Activated T-cell treated with anti-CD3 and anti-CD28 coated beads, Interleukin-2, amount 50 U/mL, for 72 hours (primary cell): ENCODE measurements at regions not wholly inside any gene's neighbourhood (a gene's known extent, or its start where the extent isn't known, plus 50 kb on each side); places are given as distances from the start of the nearest gene placed in this dataset.
"Not testable (repeated sequence)": the region's sequence is repeated elsewhere in the genome, so short reads cannot be mapped to it uniquely, and the experiment has no call there.

Source experiments
- ATAC-seq, 2 donors: fragments of 150-1000 bp; cut with Tn5 transposase; replicated peaks in 1 of 2; 2 replicates each; pipeline ENCODE4 v1.10.0; 2021; ENCODE audit warnings: moderate library complexity in 2 of 2, mild to moderate bottlenecking in 1 of 2
- DNase-seq, 2 donors: peaks; one replicate each; pipeline ENCODE4 v3.0.0; 2021 to 2022; ENCODE audit warnings: mixed read lengths in 1 of 2
- H3K27ac Mint-ChIP-seq: one replicate; pipeline ENCODE4 v1.8.0; 2022; ENCODE audit warnings: mild to moderate bottlenecking, moderate library complexity, mixed read lengths
- H3K27me3 Mint-ChIP-seq: one replicate; pipeline ENCODE4 v1.8.0; 2022; ENCODE audit warnings: low read depth, mixed read lengths
- H3K36me3 Mint-ChIP-seq, 2 donors: one replicate each; pipeline ENCODE4 v1.8.0; 2022; ENCODE audit warnings: mixed read lengths in 2 of 2, mild to moderate bottlenecking in 1 of 2; ENCODE audit not compliant: insufficient read depth in 2 of 2
- H3K4me1 Mint-ChIP-seq: one replicate; pipeline ENCODE4 v1.8.0; 2022; ENCODE audit warnings: low read depth, mixed read lengths
- H3K4me3 Mint-ChIP-seq, 2 donors: one replicate each; pipeline ENCODE4 v1.8.0; 2022; ENCODE audit warnings: mild to moderate bottlenecking in 2 of 2, mixed read lengths in 2 of 2, moderate library complexity in 2 of 2
- H3K9me3 Mint-ChIP-seq, 2 donors: one replicate each; pipeline ENCODE4 v1.8.0; 2022; ENCODE audit warnings: mixed read lengths in 2 of 2

DNA sequence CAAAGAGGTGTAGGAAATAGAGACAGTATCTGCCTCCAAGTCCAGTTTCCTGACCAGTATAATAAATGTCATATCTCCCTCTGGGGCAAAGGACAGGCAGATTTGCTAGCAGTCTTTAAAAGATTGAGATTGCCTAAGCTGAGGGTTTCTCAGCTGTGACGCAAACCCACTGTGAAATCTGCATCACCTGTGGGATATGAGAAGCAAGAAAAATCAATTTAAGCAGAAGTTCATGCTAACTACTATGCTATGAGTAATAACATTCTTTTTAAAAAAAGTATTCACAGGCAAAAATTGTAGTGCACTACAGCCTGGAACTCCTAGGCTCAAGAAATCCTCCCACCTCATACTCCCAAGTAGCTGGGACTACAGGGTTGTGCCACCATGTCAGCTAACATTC is 168.1 kb upstream of the POC5 start:
- Mint-ChIP-seq H3K27ac (no peak overlapping the region), H3K4me3 (no peak overlapping the region), H3K36me3 (peaks cover 0 to 3% of the 10 kb centered on the region in 2 donors), H3K27me3 (no peaks in the 10 kb centered on the region), H3K4me1 (no peaks in the 10 kb centered on the region), H3K9me3 (peaks cover 5 to 6% of the 10 kb centered on the region in 2 donors)
- ATAC-seq (no peak), DNase-seq (no peak)

DNA sequence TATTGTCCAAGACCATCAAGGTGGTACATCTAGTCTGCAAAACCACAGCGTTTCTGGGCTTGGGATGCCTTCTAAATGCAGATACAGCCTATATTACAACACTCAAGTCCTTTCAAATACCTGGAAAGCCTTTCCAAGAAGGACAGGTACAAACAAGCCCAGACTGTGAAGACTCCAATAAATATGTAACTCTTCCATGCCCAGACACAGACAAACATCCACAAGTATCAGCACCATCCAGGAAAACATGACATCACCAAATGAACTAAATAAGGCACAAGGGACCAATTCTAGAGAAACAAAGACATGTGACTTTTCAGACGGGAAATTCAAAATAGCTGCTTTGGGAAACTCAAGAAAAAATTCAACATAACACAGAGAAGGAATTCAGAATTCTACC is 152.7 kb upstream of the POC5 start:
- H3K27me3 Mint-ChIP-seq, result no peaks in the 10 kb centered on the region
- H3K9me3 Mint-ChIP-seq, result peaks cover 1 to 4% of the 10 kb centered on the region in 2 donors
- DNase-seq (no peak), ATAC-seq (no peak)
- peaks cover 0 to 1% of the 10 kb centered on the region in 2 donors for H3K36me3 Mint-ChIP-seq
- no peaks in the 10 kb centered on the region for H3K4me1 Mint-ChIP-seq
- H3K4me3 Mint-ChIP-seq, result no peak overlapping the region
- H3K27ac Mint-ChIP-seq, result no peak overlapping the region

DNA sequence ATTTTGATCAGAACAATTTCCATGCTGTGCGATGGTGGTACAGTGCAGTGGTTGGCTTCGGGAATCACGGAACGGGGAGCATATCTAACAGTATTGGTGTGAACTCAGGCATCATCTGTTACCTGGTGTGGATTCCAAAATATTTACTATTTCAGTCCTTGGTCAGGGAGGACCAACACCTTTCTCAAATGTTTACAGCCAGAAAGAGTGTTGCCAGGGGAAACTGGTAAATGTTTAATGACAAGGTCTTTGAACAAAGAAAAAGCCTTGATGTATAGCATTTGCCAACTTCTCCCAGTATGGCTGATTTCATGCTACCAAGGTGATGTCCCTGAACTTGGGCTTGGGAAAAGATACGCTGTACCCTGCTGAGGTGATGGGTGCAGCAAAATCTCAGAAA is 145.6 kb upstream of the POC5 start:
- DNase-seq (no peak), ATAC-seq (no peak)
- Mint-ChIP-seq H3K4me3 (no peak overlapping the region), H3K27ac (no peak overlapping the region), H3K9me3 (no peaks in the 10 kb centered on the region), H3K36me3 (no peaks in the 10 kb centered on the region), H3K27me3 (no peaks in the 10 kb centered on the region), H3K4me1 (no peaks in the 10 kb centered on the region)

DNA sequence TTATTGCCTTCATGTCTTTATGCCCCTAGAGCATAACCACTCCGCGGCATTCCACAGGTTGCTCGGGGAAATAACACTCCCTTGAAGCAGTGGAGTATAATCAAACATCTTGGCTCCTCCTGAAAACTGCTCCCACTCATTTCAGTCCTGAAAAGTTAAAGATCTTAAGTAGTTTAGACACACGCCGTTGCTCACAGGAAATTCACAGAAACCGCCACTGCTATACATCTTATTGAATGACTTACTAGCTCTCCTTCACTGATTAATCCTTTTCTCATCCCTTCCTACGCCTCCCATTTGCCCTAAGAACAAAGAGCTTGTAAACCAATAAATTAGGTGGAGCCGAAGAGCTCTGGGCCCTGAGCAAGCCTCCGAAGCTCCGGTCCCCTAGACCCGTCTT is 142.4 kb upstream of the POC5 start:
- H3K9me3 Mint-ChIP-seq, H3K4me1 Mint-ChIP-seq, H3K27me3 Mint-ChIP-seq, DNase-seq, H3K36me3 Mint-ChIP-seq, H3K27ac Mint-ChIP-seq, ATAC-seq, H3K4me3 Mint-ChIP-seq: not testable (repeated sequence)

DNA sequence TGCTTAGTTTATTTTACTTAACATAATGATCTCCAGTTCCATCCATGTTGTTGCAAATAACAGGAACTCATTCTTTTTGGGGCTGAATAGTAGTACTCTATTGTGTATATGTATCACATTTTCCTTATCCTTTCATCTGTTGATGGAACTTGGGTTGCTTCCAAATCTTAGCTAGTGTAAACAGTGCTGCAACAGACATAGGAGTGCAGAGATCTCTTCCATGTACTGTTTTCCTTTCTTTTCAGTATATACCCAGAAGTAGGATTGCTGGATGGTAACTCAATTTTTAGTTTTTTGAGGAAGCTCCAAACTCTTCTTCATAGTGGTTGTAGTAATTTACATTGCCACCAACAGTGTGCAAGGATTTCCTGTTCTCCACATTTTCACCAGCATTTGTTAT is 138.8 kb upstream of the POC5 start:
- DNase-seq (no peak), ATAC-seq (no peak)
- no peak overlapping the region for H3K4me3 Mint-ChIP-seq
- H3K4me1 Mint-ChIP-seq, result no peaks in the 10 kb centered on the region
- H3K27me3 Mint-ChIP-seq, result peaks cover 8% of the 10 kb centered on the region
- H3K27ac Mint-ChIP-seq, result no peak overlapping the region
- no peaks in the 10 kb centered on the region for H3K36me3 Mint-ChIP-seq
- H3K9me3 Mint-ChIP-seq, result no peaks in the 10 kb centered on the region

DNA sequence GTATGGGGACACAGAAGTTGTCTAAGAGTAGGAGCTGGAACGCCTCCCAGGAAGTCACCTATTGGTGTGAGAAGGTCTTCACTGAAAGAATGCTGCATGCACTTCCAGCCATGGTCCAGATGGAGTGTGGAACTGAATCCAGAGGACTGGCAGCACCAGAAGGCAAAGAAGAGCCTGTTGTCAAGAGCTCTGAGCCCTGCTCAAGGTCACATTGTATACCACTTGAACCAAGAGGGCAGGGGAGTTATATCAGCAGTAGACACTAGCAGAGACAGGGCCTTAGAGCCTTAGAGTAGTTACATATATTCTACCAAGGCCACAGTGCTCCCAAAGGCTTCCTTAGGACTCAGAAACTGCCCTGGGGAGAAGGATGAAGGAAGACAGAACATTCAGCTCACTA is 130.8 kb upstream of the POC5 start:
- H3K27ac Mint-ChIP-seq, result no peak overlapping the region
- no peaks in the 10 kb centered on the region for H3K27me3 Mint-ChIP-seq
- H3K9me3 Mint-ChIP-seq, result no peaks in the 10 kb centered on the region
- no peak overlapping the region for H3K4me3 Mint-ChIP-seq
- H3K36me3 Mint-ChIP-seq, result no peaks in the 10 kb centered on the region
- H3K4me1 Mint-ChIP-seq, result no peaks in the 10 kb centered on the region
- DNase-seq, result no peak
- ATAC-seq, result no peak

DNA sequence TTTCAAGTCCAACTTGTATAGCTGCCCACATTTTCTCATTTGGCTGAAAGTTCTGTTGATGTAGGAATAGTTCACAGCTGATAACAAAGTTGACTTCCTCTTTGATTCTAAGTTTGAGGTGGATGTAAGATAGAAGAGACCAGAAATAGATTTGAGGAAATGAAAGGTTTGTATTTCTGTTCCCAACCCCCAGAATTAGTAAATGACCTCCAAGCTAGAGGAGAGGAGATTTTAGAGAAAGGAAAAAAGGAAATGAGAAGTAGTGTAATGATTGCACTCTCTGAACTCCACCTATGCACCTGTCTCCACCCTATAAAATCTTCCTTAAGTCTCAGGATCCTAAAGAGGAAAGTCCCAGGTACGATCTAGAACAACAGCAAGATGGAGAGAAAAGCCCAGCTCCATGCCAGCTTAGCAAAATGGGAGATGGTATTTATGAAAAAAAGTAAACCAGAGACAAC is 130.4 kb upstream of the POC5 start:
- ATAC-seq (no peak), DNase-seq (no peak)
- H3K9me3 Mint-ChIP-seq, result no peaks in the 10 kb centered on the region
- no peaks in the 10 kb centered on the region for H3K27me3 Mint-ChIP-seq
- no peak overlapping the region for H3K4me3 Mint-ChIP-seq
- no peaks in the 10 kb centered on the region for H3K4me1 Mint-ChIP-seq
- H3K27ac Mint-ChIP-seq, result no peak overlapping the region
- H3K36me3 Mint-ChIP-seq, result no peaks in the 10 kb centered on the region

DNA sequence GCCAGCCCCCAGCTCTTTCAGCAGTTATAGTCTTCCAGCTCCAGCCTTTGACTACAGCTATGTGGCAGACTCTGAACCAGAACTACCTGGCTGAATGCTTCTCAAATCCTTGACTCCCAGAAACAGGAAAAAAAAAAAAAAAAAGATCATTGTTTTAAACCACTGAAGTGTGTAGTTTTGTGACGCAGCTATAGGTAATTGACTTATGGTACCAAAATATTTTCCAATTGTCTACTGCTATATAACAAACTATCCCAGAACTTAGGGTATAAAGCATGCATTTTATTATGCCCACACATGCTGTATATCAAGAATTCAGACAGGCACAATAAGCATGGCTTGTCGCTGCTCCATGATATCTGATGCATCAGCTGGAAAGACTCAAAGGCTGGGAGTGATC is 127.1 kb upstream of the POC5 start:
- DNase-seq (no peak), ATAC-seq (no peak)
- Mint-ChIP-seq H3K27me3 (no peaks in the 10 kb centered on the region), H3K36me3 (no peaks in the 10 kb centered on the region), H3K4me3 (no peak overlapping the region), H3K27ac (no peak overlapping the region), H3K9me3 (no peaks in the 10 kb centered on the region), H3K4me1 (no peaks in the 10 kb centered on the region)

DNA sequence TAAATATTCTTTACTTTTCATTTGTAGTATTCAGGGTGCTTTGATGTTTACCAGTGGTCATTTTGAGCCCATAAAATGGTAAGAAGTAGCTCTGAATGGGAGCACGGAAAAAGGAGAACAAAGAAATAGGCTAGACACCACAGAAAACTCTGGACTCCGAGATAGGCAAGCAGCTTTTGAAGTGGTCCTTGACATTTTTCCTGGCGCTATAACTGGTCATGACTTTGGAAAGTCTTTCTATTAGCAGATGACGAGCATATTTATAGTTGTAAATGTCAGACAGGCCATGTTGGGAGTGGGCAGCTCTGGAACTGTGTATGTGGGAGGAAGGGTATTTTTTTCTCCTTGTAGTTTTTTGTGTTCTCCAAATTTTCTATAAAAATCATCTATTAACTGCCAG is 126.1 kb upstream of the POC5 start:
- Mint-ChIP-seq H3K36me3 (no peaks in the 10 kb centered on the region), H3K9me3 (no peaks in the 10 kb centered on the region), H3K4me1 (no peaks in the 10 kb centered on the region), H3K4me3 (no peak overlapping the region), H3K27ac (no peak overlapping the region), H3K27me3 (no peaks in the 10 kb centered on the region)
- no peak for DNase-seq
- ATAC-seq, result no peak

DNA sequence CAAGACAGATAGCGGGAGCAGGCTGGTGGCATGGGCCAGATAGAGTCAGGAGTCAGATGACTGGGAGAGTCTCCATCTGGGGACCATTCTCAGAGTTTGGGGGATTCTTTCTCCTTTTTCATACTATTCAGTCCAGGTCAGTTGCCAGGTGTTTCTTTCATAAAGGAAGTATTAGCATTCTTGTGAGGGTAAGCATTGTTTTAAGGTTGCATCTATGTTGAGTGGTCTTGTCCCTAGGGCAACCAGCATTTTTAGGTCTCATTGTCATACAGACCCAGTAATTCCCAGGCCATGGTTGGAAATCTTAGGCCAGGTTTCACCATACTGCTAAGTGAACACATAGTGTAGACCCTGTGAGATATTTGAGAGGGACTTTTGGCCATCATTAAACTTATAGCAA is 122.3 kb upstream of the POC5 start:
- DNase-seq, result no peak
- H3K9me3 Mint-ChIP-seq, result no peaks in the 10 kb centered on the region
- H3K27ac Mint-ChIP-seq, result no peak overlapping the region
- no peaks in the 10 kb centered on the region for H3K36me3 Mint-ChIP-seq
- H3K27me3 Mint-ChIP-seq, result no peaks in the 10 kb centered on the region
- no peak overlapping the region for H3K4me3 Mint-ChIP-seq
- no peak for ATAC-seq
- no peaks in the 10 kb centered on the region for H3K4me1 Mint-ChIP-seq

DNA sequence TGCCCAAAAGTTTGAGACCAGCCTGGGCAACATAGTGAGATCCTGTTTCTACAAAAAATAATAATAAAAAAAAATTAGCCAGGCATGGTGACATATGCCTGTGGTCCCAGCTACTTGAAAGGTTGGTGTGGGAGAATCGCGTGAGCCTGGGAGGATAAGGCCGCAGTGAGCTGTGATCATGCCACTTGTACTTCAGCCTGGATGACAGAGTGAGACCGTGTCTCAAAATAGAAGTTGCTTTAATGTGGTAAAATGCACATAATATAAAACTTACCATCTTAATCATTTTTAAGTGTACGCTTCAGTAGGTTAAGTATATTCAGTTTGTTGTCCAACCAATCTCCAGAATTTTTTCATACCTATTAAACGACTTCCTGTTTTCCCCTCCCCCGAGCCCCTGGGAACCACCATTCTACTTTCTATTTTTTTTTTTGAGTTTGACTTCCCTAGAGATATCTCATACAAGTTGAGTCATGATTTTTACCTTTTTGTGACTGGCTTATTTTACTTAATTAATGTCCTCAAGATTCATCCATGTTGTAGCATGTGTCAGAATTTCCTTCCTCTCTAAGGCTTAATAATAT is 120.1 kb upstream of the POC5 start:
- ATAC-seq, result no peak
- no peak overlapping the region for H3K4me3 Mint-ChIP-seq
- H3K27ac Mint-ChIP-seq, result no peak overlapping the region
- H3K4me1 Mint-ChIP-seq, result no peaks in the 10 kb centered on the region
- no peaks in the 10 kb centered on the region for H3K27me3 Mint-ChIP-seq
- no peaks in the 10 kb centered on the region for H3K36me3 Mint-ChIP-seq
- no peak for DNase-seq
- H3K9me3 Mint-ChIP-seq, result no peaks in the 10 kb centered on the region

DNA sequence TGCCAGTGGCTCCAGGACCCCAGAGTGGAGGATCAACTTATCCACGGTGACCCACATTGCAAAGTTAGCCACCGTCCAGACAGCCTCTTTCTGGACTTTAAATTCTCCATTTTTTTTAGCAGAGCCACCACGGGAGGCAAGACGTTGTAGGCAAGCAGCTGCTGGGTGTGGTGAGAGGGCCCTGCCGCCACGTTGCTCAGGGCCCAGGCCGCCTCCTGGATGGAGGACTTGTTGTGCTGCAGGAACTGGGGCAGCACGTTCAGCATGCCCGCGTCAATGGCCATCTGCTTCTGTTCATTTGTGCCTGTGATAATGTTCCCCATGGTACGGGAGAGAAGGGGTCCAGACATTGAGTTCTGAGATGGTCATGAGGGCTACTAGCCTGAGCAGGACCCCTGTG is 114.3 kb upstream of the POC5 start:
- H3K4me3 Mint-ChIP-seq, result no peak overlapping the region
- DNase-seq, result no peak
- H3K27ac Mint-ChIP-seq, result no peak overlapping the region
- H3K36me3 Mint-ChIP-seq, result no peaks in the 10 kb centered on the region
- no peaks in the 10 kb centered on the region for H3K9me3 Mint-ChIP-seq
- no peak for ATAC-seq
- H3K4me1 Mint-ChIP-seq, result no peaks in the 10 kb centered on the region
- H3K27me3 Mint-ChIP-seq, result no peaks in the 10 kb centered on the region

DNA sequence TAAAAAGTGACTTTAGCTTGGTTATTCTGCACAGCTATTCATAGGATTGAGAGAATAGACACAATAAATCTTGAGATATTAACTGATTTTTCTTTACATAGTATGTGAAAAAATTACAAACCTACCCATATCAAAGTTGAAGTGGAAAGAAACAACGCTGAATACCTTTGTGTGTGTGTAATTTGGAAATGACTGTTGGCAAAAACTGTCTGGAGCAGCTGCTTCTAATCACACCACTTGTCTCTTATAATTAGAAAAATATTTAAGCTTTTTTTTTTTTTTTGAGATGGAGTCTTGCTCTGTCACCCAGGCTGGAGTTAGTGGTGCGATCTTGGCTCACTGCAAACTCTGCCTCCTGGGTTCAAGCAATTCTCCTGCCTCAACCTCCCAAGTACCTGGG is 110.8 kb upstream of the POC5 start:
- Mint-ChIP-seq H3K27me3 (no peaks in the 10 kb centered on the region), H3K4me3 (no peak overlapping the region), H3K9me3 (no peaks in the 10 kb centered on the region), H3K36me3 (no peaks in the 10 kb centered on the region), H3K27ac (no peak overlapping the region), H3K4me1 (no peaks in the 10 kb centered on the region)
- no peak for DNase-seq
- ATAC-seq, result no peak

DNA sequence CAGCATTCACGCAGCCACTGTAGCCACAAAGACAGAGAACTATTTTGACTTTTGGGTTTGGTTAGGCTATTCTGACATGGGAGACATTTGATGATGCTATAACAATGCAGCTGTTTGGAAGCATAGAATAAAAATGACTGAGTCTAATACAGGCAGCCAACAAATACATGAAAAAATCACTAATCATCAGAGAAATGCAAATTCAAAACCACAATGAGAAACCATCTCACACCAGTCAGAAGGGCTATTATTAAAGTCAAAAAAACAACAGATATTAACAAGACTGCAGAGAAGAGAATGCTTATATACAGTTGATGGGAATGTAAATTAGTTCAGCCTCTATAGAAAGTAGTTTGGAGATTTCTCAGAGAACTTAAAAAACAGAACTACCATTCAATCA is 107.1 kb upstream of the POC5 start:
- DNase-seq (no peak), ATAC-seq (no peak)
- Mint-ChIP-seq H3K27ac (no peak overlapping the region), H3K4me1 (no peaks in the 10 kb centered on the region), H3K36me3 (no peaks in the 10 kb centered on the region), H3K27me3 (no peaks in the 10 kb centered on the region), H3K4me3 (no peak overlapping the region), H3K9me3 (peaks cover 0 to 1% of the 10 kb centered on the region in 2 donors)
